HUDEP-2 (cell line): ENCODE measurements at regions not wholly inside any gene's neighbourhood (a gene's known extent, or its start where the extent isn't known, plus 50 kb on each side); places are given as distances from the start of the nearest gene placed in this dataset.

Experiments used
- DNase-seq, 76 experiments: peaks; one replicate each; lab custom pipeline; 2025; ENCODE audit not compliant: unreplicated experiment in 76 of 76; lab: John Stamatoyannopoulos, UW

DNA sequence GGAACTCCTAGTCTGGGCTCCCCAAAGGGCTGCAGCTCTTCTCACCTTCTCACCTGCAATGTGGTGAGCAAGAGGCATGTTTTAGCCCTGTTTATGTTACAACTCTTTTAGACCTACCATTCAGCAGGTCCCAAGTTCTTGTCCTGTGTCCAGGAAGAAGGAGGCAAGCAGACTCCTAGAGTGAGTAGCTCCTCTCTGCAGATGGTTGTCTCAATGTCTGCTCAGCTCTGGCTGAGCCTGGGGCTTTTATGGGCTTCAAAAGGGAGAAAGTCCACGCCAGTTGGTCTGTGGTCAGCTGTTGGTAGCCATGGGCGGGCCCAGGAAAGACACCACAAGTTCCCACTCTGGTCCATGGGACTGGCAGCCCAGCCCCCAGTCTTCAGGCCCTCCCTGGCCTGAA, 148.1 kb upstream of the HS6ST1 start:
- DNase-seq, result no peak

DNA sequence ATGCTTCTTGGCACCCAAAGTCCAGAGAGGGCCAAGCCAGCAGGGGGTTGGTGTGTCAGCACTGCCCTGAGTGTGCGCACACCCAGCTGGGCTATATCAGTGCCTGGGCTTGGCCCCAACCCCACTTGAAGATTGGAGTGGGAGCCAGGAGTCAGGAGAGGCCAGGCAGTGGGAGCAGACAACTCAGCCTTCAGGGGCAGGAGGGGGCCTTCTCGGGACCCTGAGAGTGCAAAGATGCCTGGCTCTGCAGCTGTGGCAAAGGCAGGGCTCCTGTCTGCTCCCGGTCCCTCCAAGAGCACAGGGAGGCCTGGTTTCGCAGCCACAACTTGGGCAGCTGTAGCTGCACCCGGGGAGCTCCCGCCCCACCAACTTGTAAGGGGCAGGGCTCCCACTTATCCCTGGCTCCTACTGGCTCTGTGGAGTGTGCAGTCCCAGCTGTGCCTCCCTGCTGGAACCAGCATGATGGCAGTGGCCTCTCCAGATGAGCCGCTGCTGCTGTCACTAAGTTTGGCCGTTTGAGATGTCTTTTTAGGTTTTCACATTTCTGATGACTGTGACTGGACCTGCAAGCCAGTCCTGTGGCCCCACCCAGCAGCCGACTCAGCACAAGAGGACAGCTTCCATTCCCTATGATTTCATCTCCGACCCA, 148.8 kb upstream of the HS6ST1 start:
- DNase-seq, result no peak

- no peak for DNase-seq
These were observed 149.7 kb upstream of the HS6ST1 start for GRCh38 chr2:128468186-128468920.

- DNase-seq, result peak in 13 of 76 experiments; percentile 3 to 39 (median 12)
These were observed 150.5 kb upstream of the HS6ST1 start for GRCh38 chr2:128469203-128469602.

GRCh38 chr2:128469875-128470274, 151.2 kb upstream of the HS6ST1 start:
- DNase-seq, result no peak

DNA sequence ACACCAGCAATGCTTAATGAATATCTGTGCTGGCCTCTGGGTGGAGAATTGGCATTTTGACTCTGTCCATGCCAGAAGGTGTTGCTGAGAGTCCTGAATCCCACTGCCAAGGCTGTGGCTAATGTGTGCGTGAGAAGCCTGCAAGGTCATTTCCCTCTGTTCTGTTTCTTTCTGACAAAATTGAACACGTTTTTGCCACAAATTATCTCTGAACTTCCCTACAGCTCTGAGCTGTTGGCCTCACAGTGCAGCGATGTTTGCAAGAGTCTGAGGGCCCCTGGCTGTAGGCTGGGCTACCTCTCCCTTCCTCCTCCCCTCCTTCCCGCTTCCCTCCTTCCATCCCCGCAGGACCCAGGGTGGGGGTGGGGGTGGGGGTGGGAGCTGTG, 154.1 kb upstream of the HS6ST1 start:
- peak in 2 of 76 experiments; percentile 59 to 60 for DNase-seq

DNA sequence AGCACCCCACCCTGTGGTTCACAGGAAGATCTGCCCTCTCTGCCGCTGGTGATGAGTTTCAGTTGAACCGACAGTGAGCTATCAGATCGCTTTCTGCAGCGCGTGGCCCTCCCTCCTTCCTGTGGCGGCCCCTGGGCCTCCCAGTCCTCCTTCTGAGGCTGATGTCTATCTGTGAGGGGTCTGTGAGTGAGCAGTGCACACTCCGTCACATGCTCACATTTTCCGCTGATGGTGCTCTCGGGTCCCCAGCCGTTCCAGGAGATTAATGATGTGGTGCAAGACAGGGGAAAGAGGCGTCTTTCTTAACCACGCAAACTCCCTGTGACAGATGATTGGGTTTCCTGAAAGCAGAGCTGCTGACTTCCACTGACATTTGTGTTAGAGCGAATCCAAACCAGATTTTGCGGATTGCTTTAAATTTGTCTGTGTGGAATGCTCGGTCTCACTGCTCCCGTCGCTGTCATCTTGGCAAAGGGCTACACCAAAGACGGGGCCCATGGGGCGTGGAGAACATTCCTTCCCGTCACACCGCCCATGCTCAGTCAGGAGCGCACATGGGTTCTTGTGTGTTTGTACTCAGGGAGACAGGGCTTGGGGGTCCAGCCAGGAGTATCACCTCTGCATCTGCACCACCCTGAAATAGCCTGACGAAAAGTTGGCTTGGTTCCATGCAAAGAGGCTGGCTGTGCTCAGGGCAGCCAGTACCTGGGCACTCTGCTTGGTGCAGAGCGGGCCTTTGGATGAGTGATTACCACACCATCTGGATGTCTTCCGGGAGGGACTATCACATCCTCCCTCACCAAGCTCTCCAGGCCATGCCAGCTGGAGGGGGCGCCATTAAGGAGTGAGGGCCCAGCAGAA, 154.7 kb upstream of the HS6ST1 start:
- peak in 72 of 76 experiments; percentile 49 to 97 (median 82) for DNase-seq

DNA sequence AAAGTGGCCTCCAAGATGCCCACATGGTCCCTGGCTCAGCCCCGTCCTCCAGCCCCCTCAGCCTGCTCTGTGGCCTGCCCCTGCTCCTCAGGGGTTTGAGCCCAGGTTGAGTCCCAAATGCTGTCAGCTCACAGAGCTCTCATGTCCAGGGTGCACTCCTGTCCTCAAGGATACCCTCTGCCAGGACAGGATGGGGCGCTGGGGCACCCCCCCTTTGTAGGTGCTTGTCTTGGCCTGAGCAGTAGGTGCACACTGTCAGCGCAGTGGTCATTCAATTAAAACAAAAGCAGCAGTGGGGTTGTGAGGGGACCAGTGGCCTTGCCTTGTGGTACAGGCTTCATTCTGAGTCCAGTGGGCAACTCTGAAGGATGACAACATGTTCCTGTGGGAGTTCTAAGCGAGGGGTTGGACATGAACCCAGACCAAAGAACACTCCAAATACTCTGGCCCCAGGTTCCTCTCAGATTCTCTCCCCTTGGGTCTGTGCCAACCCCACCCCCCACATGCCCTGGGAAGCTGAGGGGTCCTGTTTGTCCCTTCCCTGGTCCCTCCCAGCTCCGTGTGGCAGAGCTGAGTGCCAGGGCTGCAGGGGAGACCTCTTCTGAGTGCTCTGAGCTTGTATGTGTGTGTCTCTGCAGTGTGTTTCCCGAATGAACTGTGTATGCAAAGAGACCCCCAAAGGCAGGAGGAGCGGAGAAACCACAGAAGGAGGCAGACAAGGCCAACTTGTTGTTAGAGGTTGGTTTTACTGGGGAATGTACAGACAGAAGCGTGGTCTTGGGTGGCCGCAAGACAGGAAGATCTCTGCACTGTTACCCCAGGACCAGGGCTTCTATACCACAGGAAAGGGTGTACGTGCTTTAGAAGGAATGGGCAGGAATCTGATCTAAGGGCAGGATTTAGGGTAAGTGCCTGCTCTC, 155.6 kb upstream of the HS6ST1 start:
- peak in 2 of 76 experiments; percentile 15 to 48 for DNase-seq

DNA sequence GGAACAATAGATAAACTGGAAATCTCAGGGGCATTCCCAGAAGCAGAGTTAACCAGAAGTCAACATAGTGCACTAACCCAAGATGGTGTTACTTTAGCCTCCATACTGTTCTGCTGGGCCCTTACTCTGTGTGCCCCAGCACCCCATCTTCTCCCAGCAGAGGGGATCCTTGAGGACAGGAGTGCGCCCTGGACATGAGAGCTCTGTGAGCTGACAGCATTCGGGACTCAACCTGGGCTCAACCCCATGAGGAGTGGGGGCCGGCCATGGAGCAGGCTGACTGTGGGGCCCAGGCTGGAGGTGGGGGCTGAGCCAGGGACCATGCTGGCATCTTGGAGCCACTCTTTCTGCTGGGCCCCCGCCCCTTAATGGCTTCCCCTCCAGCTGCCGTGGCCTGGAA, 156.3 kb upstream of the HS6ST1 start:
- DNase-seq, result no peak

DNA sequence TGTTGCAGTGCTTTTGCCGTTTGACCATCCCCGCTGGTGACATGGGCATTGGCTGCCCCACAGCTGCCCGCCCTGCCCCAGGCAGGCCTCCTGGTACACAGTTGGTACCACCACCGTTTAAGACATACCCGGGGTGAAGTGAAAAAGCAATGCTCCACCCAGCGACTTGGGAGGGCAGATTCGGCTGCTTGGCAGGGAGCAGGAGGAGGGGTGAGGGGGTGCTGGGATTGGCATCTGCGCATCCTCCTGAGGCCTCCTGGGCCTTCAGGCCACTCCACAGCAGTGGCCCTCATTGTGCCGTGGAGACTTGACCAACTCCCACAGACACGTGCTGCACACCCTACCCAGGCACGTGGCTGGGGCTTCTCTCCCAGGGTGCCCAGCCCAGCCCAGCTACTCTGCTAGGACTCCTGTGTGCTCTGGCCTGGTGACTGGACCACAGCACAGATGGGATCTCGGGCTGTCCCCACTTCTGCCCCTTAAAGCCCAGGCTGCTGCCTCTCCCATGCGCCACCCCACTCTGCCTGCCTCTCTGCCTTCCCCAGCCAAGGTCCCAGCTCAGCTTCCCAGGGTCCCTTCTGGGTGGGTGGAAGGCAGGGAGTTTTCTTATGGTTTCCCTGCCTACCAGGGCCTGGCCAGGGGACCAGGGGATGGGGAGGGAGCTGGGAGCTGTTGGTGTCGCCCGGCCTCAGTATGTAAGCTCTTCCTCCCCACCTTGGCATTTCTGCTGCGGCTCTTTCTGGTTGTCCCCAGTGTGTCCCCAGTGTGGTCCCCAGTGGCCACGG, 157.0 kb upstream of the HS6ST1 start:
- DNase-seq, result peak in 3 of 76 experiments; percentile 7 to 26 (median 12)

DNA sequence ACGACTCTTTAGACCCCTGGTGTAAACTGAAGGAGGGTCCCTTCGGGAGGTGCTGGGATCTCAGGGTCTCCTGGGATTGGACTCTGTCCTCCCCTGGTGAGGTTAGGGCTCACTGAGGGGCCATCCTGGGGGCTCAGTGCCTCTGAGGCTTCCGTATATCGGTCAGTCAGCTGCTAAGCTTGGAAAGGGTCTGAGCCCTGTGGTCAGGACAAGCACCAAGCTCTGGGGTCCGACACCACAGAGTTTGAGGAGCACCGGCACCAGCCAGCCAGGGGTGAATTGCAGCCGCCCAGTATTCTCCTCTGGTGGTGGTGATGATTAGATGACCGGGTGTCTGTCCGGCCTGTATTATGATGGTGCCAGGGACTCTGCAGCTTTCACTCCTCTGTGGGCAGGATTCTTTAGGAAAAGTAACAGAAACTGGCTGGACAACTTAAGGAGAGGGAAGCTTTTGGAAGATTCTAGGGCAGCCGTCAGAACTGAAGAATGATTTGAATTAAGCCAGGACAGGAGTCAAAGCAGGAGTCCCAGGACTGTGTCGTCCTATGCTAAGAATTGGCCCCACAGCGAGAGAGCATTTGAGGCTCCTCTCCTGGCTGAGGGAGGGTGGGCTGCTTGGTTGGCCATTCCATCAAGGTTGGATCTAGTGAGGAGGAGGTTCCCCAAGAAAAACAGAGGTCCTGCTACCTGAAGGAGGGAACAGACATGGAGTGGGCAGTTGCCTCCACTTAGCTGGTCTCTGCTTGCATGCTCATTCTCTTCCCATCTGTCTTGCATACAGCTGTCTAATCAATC, 158.6 kb upstream of the HS6ST1 start:
- no peak for DNase-seq

DNA sequence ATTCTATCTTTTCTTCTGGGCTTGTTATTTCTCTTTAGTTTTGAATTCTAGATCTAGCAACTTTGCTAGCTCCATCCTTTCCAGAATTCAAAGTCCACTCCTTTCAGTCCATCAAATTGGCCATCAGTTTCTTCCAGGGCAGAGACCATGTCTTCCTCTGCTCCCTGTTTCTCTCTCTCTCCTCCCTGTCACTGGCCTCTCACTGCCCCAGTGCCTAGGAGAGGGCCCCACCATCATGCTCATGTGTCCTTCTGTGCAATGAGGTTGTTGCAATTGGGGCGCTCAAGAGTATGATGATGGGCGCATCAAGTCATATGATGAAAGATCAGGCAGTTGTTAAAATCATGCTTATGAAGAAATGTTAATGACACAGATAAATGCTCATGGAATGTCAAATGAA, 159.2 kb upstream of the HS6ST1 start:
- DNase-seq, result no peak

DNA sequence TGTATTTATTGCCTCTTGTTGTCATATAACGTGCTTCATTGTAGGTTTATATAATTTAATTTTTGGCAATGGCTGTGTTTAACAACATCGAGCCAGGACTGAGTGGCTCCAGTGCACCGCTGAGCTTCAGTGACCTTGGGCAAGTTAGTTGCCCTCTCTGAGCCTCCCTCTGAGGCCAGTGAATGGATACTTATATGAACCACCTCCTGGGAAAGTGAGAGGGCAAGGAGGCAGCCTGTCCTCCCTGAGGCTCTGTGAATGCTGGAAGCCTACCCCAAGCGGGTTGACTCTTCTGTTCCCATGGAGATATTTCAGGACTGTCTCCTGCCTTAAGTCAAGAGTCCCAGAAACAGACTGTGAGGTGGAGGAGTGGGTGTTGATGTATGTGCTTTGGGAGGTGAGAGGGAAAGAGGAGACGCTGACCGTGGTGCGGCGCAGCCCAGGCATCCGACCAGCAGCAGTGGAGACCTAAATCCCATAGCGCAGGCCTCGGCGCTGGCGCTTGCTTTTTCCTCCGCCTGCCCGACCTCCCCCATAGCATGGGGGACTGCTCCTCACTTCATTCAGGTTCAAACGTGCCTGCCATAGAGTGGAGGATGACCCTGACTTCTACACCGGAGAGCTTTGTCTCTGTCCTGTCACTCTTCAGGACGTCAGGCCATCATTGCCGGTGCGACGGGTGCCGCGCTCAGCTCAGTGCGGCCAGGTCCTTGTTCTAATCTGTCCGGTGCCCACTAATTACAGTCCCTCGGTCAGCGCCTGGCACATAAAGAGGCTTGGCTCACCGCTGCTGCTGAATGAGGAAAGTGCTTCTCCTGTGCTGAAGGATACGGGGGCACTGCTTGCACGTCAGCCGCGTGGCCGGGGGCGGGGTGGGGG, 167.3 kb upstream of the HS6ST1 start:
- DNase-seq, result no peak

DNA sequence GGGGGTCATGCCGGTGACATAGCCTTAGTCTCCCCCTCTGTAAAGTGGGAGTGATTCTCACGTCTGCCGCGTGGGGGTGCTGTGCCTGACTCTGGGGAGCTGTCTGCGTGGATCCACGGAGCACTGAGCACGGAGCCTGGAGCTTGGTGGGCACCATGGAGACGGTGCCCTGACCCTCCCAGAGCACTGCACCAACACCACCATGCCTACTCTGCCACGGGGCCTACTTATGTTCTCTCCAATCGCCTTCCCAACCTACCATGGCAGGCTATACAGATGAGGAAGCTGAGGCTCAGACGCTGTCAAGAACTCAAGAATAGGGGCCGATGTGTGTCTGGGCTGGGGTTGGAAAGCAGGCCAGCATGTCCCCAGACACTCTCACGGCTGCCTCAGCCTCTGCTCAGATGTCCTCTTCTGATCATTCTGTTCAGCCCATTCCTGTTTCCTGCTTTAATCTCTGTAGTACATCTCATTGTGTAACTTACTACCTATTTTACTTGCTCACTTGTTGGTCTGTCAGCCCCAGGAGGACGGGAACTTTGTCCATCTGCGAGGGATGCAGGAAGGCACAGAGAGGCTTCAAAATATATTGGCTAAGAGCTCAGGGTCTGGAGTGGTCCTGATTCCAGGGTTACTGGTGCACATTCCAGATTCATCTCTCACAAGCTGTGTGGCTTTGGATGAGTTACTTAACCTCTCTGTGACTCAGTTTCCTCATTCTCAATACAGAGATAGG, 168.1 kb upstream of the HS6ST1 start:
- no peak for DNase-seq

GRCh38 chr2:128487650-128488387, 169.2 kb upstream of the HS6ST1 start:
- no peak for DNase-seq

DNA sequence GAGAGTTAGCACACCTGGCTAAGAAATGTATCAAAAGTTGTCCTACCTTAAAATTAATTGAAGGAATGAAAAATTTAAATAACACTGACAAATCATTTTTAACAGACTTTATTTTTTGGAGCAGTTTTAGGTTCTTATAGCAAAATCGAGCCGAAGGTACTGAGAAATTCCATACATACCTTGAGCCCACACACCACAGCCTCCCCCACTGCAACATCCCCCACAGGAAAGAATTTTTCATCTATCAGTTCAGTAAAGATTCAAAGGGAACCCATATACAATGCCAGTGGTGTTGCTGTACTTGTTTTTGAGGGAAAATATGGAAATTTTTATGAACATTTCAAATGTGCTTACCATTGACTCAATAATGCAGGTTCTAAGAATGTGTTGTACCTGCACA, 169.8 kb upstream of the HS6ST1 start:
- no peak for DNase-seq
